SKM-1 (cell line): ENCODE measurements at regions not wholly inside any gene's neighbourhood (a gene's known extent, or its start where the extent isn't known, plus 50 kb on each side); places are given as distances from the start of the nearest gene placed in this dataset.
"Not testable (repeated sequence)": the region's sequence is repeated elsewhere in the genome, so short reads cannot be mapped to it uniquely, and the experiment has no call there.

ENCODE experiments used
- DNase-seq: peaks from one replicate; lab custom pipeline; 2025; ENCODE audit not compliant: unreplicated experiment; lab: John Stamatoyannopoulos, UW

DNA sequence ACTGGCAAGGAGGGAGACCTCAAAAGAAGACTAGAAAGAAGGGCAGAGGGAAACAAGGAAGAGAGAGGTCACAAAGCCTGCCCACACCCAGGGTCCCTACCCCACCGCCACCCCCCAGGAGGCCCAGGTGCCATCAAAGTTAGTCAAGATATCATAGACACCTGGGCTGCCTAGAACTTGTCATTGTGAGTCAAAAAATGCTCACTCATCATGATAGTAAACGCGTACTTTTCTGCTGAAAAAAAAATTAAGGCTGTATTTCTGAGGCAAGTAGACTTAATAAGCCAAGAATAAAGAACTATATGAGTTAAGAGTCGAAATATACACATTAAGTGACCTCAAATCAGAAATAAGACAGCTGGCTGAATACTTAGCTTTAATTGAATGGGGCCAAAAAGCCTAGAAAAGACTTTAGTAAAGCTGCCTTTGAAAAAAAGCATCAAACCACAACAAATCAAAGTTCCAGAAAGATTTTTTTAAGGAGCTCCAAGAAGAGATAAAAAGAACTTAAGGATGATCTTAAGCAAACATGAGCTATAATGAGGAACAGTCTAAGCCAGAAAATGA is 415.5 kb upstream of the PPP2R3A start:
- DNase-seq: no peak

DNA sequence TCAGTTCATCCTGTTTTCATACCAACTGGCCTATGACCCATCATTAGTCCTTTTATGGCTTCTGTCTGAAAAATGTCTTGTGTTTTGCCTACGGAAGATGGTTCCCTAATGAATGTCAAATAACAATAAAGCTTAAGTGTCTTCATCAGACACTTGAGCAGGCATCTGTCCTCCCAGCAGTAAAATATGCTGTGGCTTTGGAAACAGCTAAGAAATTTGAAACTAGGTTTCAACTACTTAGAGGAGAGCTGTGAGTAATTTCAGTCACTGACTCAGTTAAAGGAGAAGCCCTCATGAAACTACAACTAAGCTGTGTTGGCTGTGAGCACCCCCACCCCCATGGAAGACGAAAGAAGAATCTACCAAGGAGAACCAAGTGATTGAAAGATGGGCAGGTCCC is 409.4 kb upstream of the PPP2R3A start:
- DNase-seq: no peak

DNA sequence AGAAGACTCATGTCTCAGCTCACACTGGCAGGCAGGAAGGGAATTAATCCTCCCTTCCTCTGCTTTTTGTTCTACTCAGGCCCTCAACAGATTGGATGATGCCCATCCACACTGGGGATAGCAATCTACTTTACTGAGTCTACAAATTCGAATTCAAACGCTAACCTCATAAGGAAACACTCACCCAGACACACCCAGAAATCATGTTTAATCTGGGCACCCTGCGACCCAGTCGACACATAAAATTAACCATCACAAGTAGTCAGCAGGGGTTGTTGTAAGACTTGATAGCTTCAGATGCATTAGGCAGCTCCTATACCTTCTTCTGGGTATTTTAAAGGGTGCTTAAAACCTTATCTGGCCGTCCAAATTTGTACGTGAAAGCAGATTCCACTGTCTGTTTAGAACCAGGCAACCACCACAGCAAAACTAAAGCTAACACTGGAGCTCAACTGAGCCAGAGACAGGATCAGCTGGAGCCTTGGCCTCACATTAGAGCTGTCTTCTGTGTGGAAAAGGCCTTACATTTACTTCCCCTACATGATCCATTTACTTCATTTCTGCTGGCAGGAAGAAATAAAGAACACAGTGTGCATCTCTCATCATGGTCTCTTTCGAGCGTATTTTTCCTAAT is 407.3 kb upstream of the PPP2R3A start:
- DNase-seq: no peak

DNA sequence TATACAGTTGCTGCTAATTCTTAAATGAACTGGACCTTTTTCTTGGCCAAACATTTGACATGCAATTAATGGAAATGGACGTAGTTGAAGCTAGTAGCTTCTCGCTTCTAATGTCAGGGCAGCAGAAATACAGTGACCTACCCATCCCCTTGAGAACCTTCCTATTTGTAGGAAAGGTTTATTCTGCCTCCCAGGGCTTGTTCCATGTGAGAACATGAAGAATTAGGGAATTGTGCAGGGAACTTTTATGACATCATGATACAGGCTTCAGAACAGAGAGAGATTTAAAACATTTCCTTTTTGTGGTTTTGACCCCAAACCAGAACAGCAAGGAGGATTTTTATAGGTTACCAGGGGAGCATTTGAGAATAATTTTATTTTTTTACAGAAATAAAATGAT is 406.6 kb upstream of the PPP2R3A start:
- no peak for DNase-seq

DNA sequence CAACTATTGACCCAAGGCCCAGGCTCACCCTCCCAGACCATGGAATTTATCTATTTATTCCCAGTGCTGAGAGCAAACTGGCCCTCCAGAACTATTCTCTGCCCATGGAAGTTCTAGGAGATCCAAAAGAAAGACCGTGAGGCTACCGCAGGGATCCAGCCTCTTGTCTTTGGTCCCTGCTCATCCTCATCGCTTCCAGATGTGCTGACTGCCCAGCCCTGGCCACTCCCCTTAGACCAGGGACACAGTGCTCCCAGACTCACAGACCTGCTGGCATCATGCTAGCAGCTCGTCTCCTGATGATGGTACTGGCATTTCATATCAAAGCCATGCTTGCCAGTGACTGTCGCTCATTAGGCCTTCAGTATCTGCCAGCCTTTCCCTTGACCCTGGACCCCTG is 405.7 kb upstream of the PPP2R3A start:
- no peak for DNase-seq

DNA sequence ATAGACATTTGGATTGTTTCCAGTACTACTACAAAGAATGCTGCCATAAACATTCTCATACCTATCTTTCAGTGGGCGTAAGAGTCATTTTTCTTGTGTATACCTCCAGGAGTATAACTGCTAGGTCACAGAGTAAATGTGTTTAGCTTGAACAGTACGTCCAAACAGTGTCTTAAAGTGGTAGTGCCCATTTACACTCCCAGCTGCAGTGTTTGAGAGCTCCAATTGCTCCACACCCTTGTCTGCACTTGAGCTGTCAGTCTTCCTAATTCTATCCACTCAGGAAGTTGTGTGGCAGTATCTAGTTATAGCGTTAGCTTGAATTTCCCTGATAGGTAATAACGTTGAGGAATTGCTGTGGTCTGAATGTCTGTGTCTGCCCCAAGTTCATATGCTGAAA is 404.7 kb upstream of the PPP2R3A start:
- no peak for DNase-seq

DNA sequence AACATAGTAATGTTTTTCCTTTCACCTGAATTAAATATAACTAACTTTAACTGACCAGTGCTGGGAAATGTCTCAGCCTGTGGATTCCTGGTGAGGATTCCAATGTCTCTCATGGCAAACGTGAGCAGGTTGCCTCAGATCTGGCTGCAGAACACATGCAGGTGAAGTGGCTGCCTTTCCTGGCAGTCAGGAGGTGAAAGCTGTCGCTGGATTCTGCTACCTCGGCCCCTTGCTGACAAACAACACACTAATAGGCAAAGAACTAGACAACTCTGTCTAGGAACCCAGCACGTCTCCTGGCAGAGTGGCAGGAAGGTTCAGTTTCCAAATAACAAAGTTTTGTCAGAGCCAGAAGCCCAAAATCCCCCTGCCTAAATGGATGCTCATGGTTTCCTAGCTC is 400.8 kb upstream of the PPP2R3A start:
- no peak for DNase-seq

DNA sequence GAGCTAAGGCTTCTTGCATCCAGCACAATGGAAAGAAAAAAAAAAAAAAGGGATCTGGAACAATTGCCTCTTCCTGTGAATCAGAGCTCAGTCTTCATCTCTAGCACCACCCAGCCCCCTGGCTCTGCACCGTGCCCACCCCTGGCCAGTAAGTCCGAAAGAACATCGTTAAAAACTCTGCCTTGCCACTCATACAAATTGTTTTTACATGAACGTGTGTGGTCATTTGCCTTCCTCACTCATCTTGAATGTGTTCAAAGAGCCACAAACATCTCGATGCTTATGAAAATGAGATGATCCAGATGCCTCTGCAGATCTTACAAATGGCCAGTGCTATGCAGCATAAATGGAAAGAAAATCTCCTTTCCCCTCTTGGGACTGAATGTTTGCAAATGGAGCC is 400.0 kb upstream of the PPP2R3A start:
- DNase-seq: no peak

DNA sequence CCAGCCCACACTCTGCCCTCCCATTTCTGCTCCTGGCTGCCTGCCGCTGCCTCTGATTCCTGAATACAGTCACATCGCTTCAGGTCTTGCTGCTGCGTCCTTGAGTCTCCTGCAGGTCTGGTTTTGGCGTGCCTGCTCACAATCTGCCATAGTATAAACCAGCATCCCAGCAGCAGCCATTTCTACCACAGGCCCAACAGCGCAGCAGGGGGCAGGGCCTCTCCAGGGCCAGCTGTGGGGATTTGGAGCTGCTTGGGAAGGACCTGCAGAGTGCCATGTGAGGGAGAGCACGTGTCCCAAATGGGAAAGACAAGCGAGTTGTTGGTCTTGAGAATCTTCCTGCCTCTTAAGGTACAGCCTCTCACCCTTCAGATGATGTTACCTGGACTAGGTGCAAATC is 398.3 kb upstream of the PPP2R3A start:
- no peak for DNase-seq

DNA sequence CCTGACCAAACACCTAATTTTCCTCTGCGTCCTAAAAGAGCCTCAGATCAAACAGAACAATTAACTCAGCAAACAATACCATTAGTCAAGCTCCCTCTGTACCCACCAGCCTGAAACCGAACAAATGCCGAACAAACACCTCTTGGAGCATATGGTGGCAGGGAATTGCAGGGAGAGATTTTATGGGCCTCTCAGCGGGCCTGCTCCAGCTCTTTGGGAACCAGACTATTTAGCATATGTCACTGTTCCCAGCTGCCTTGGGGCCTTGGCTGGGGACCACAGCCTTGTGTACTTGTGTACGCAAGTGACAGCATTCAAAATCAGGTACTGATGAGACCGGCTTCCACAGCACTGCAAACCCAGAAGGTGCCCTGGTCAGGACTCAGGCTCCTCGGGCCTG is 388.8 kb upstream of the PPP2R3A start:
- no peak for DNase-seq

DNA sequence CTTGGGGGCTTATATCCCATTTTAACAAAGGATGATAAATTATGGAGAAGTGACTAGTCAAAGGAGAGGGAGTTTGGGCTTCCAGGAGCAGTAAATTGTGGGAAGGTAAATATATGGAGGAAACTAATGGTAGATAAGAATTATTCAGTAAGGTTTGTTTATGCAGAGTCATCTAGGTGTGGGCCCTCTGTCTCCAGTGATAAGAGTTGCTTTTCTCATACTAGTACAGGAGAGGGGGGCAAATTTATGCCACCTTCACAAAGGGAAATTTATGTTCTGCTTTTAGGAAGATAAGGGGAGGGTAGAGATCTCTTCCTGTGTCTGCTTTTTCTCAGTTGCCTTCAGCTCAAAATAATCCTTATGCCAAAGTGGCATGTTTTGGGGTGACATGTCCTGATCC is 383.7 kb upstream of the PPP2R3A start:
- DNase-seq: no peak

DNA sequence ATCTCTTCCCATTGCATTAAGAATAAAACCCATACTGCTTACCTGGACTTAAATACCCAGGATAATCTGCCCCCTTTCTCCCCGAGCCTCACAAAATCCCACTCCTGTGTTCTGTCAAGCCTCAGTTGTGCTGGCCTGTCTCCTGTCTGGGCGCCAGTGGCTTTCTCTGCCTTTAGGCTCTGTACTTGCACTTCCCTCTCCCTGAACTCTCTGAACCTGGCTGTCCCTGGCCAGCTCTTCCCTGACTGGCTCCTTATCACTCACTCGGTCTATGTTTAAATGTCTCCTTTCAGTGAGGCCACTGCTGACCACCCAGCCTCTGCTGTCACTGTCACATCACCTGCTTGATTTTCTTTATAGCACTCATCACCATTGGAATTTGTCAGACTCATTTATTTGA is 382.7 kb upstream of the PPP2R3A start:
- DNase-seq: no peak

DNA sequence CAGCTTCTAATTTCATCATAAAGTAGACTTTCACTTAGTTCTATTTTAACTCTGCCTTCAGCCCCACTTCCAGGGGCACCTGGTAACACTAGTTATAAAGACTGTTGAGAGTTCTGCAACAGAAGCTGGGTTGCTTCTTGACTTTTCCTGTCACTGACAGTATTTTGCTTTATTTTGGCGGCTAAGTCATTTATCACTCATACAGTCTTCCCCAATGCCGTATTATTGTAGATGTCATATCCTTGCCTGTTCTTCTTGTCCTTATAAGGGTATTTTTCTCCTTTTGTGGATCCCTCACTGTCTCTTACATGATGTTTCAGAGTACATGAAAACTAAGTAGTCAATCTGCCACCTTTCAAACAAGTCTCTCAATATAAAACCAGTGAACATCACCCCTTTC is 369.0 kb upstream of the PPP2R3A start:
- DNase-seq: no peak

DNA sequence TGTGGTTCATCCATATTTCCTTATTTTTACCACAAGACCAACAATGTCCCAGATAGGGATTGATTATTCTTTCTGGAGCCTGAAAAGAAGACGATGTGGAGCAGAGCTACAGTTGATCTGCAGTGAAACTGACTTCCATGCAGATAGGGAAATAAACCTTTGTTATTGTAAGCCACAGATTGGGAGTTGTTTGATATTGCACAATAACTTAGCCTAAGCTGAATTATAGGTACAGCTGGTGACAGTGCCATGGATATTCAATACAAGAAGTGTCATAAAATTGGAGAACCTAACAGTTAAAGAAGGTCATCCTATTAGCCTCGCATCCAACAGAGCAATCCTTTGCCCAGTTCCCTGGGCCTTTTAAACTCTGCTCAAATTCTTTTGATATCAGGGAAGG is 367.7 kb upstream of the PPP2R3A start:
- DNase-seq: no peak

DNA sequence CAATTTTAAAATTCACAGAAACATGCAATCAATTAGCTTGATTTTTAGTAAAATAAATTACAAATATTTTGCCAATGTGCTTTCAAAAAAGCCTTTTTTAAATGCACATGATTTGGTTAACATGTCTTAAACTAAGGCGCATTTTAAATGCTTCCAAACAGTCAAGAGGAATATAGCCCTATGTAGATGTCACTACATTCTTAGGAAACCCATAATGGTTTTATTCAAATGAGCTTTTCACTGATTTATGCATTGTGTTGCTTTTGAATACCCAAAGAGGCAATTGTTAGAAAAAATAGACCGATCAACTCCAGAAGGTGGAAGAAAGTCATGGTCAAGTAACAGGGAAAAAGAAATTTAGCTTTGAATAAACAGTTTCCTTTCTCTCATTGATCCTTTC is 366.9 kb upstream of the PPP2R3A start:
- no peak for DNase-seq

DNA sequence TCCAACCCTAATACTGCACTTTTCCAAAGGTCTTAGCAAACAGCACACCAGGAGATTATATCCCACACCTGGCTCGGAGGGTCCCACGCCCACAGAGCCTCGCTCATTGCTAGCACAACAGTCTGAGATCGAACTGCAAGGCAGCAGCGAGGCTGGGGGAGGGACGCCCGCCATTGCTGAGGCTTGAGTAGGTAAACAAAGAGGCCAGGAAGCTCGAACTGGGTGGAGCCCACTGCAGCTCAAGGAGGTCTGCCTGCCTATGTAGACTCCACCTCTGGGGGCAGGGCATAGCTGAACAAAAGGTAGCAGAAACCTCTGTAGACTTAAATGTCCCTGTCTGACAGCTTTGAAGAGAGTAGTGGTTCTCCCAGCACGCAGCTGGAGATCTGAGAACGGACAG is 361.0 kb upstream of the PPP2R3A start:
- DNase-seq: not testable (repeated sequence)

DNA sequence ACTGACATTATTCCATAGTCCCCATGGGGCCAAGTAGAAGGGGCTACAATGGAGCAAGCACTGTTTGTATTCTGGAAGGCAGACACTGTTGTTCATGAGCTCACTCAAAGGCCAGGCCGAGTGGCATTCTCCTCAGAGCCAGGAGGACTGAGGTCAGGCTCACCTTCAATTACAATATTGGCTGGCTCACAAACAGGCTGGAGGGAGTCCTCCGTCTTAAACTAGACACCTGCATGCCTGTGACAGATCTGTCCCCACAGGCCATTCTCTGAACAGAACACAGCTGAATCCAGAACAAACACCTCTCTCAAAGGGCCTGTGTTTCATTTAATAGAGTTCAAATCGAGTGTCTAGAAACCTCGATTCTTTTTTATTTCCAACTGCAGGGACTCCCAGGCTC is 347.4 kb upstream of the PPP2R3A start:
- DNase-seq: no peak

DNA sequence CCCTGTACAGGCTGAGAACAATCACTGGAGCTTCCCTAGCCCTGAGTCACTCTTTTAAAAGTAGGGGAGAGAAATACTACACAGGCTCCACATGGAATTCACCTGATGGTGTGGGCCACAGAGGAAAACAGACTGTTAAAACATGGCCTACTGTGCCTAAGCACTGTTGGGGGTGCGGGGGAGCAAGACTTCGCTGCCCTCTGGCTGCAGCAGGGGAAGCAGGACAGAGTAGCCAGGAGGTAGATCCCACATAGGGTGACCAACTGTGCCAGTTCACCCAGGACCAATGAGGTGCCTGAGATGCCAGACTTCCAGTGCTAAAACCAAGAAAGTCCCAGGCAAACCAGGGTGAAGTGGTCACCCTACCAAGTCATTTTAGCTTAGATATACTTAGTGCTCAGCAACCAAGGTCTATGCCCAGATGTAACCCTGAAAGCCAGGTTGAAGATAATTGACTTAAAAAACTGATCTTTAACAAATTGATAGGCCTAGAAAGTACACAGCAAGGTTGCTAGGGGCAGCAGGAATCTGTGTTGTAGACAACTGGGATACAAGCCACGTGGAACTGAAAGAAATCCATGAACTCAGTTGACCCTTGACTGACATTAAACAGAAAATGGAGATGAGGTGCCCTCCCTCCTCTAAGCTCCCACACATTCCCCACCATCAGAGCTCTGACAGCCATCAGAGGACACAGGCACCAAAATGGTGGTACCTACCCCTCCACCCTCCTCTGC is 344.2 kb upstream of the PPP2R3A start:
- DNase-seq: no peak

DNA sequence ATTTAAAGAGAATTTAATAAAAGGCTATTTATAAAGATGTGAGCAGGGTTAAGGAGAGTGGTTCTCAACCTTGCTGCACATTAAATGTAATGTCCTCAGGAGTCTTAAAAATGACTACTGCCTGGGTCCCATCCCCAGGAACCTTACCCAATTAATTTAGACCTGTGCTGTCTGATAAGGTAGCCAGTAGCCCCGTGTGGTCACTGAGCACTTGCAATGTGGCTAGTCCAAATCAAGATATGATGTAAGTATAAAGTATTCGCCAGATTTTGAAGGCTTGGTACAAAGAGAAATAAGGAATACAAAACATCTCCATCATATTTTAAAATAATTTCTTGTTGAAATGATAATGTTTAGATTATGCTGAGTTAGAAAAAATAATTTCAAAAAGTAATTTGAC is 343.3 kb upstream of the PPP2R3A start:
- DNase-seq: no peak

DNA sequence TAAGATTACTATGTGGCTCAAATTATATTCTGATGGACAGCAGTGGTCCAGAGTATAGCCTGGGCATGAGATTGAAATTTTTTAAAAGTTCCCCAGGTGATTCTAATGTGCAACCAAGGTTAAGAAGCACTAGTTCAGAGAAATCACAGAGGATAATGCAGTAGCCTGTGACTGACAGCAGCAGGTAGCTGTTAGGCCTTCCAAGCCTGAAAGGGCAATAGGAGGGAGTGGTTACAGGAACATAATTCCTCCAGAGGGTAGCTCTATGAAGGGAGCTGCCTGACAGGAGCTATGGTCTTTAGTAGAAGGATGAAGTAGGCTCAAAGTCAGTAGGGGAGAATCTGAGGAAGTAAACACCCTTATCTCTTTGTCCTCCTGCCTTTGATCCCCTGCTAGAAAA is 342.9 kb upstream of the PPP2R3A start:
- no peak for DNase-seq

DNA sequence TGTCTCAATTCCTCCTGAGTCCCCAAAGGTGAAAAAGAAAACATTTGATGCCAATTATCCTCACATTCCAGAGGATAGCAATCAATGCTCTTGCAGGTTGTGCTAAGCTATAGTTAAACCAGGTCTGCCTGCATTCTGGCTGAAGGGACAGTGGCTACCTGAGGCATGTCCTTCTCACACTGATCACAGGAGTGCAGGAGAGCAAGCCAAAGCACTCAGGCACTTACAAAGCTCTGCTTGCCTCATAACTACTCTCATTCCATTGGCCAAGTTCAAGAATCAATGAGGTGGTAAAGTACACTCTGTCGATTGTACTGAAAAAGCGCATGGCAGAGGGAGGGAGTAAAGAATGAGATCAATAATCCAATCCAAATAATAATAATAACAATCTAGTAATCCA is 342.0 kb upstream of the PPP2R3A start:
- no peak for DNase-seq

DNA sequence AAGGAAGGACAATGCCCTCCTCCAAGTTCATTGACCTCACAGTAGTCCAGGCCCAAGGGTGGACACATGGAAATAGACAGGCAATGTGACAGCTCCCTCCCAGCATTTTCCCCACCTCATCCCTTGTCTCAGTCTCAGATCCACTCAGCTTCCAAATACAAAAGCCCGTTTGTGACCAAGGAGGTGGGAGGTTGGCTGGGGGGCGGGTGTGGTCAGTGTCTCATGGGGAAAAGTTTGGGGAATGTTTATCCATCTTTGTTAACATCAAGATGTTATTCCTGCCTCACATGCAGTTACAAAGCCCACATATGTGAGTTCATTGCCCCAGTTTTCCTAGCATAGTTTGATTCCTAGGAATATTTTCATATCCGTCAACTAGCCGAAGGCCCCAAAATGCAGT is 338.5 kb upstream of the PPP2R3A start:
- no peak for DNase-seq
